Breast epithelium (tissue), 4 donors: ENCODE measurements at regions not wholly inside any gene's neighbourhood (a gene's known extent, or its start where the extent isn't known, plus 50 kb on each side); places are given as distances from the start of the nearest gene placed in this dataset.

Source experiments
- DNase-seq, 2 donors: peaks; one replicate each; pipeline ENCODE4 v3.0.0-alpha.2; 2019; ENCODE audit warnings: low spot score in 2 of 2
- H3K27ac ChIP-seq, 2 donors: fragments of 200-600 bp; sonication (generic) in 1 of 2; one replicate each; pipeline ENCODE4 v1.5.1; 2016 to 2019; ENCODE audit warnings: mild to moderate bottlenecking in 1 of 2
- H3K27me3 ChIP-seq, 2 donors: fragments of 200-600 bp; sonication (generic) in 1 of 2; one replicate each; pipeline versions ENCODE4 v1.5.1 to v1.6.0; 2017 to 2019; ENCODE audit warnings: control low read depth in 1 of 2, mild to moderate bottlenecking in 1 of 2
- H3K36me3 ChIP-seq: fragments of 200-600 bp; one replicate; pipeline ENCODE4 v1.5.1; 2019
- H3K4me1 ChIP-seq, 2 donors: fragments of 200-600 bp; sonication (generic); one replicate each; pipeline ENCODE4 v1.5.1; 2016 to 2019; ENCODE audit warnings: control low read depth in 1 of 2
- H3K4me3 ChIP-seq, 3 donors: fragments of 200-600 bp; sonication (generic); 1 replicate in 2 of 3; 2 replicates in 1 of 3; pipeline ENCODE4 v1.5.1; 2016 to 2019; ENCODE audit warnings: mild to moderate bottlenecking in 3 of 3, moderate library complexity in 2 of 3
- H3K9me3 ChIP-seq, 2 donors: fragments of 200-600 bp; sonication (generic) in 1 of 2; one replicate each; pipeline ENCODE4 v1.5.1; 2016 to 2019; ENCODE audit warnings: control low read depth in 1 of 2
- CTCF ChIP-seq, 3 donors: fragments of 450-650 bp; IDR thresholded peaks; one replicate each; pipeline ENCODE4 v1.5.1; 2016 to 2017; ENCODE audit warnings: antibody characterized with exemption in 3 of 3, mild to moderate bottlenecking in 3 of 3, moderate library complexity in 3 of 3
- POLR2A ChIP-seq: fragments of 450-650 bp; IDR thresholded peaks from one replicate; pipeline ENCODE4 v1.6.1; 2016; ENCODE audit warnings: antibody characterized with exemption, mild to moderate bottlenecking, moderate library complexity
- POLR2AphosphoS5 ChIP-seq, 3 donors: sonication (generic); formaldehyde crosslinking; IDR thresholded peaks; one replicate each; pipeline ENCODE4 v1.6.1; 2017; ENCODE audit warnings: antibody characterized with exemption in 3 of 3
- intact Hi-C: fragments of 100-400 bp; cut with DNase I; formaldehyde crosslinking; loops from one replicate; pipeline ENCODE4 v1.15.1; 2023; ENCODE audit warnings: low total_unique reads

GRCh38 chr17:33628500-33629346 is 335.6 kb upstream of the ASIC2 start:
- no peak for DNase-seq
- H3K27ac ChIP-seq, result no peak overlapping the region
- H3K27me3 ChIP-seq, result peaks cover 0 to 7% of the 10 kb centered on the region in 2 donors
- H3K4me3 ChIP-seq, result no peak overlapping the region
- no peaks in the 10 kb centered on the region for H3K4me1 ChIP-seq
- TF ChIP-seq POLR2AphosphoS5 (IDR thresholded peaks at IDR 0.05) (no peak), CTCF (IDR thresholded peaks at IDR 0.05) (no peak), POLR2A (no peak)
- no peaks in the 10 kb centered on the region for H3K9me3 ChIP-seq
- no peaks in the 10 kb centered on the region for H3K36me3 ChIP-seq
- intact Hi-C loops, result no loop called here

- no peaks in the 10 kb centered on the region for H3K36me3 ChIP-seq
- H3K27me3 ChIP-seq, result peaks cover 0 to 7% of the 10 kb centered on the region in 2 donors
- no peaks in the 10 kb centered on the region for H3K9me3 ChIP-seq
- intact Hi-C loops, result no loop called here
- no peak for DNase-seq
- TF ChIP-seq POLR2A (no peak), CTCF (IDR thresholded peaks at IDR 0.05) (no peak), POLR2AphosphoS5 (IDR thresholded peaks at IDR 0.05) (no peak)
- H3K4me1 ChIP-seq, result no peaks in the 10 kb centered on the region
- no peak overlapping the region for H3K4me3 ChIP-seq
- no peak overlapping the region for H3K27ac ChIP-seq
These were observed 340.4 kb upstream of the ASIC2 start for GRCh38 chr17:33633446-33633845.

- Histone ChIP-seq H3K4me3 (no peak overlapping the region), H3K36me3 (no peaks in the 10 kb centered on the region), H3K27ac (no peak overlapping the region), H3K27me3 (peaks cover 0 to 7% of the 10 kb centered on the region in 2 donors), H3K4me1 (no peaks in the 10 kb centered on the region), H3K9me3 (no peaks in the 10 kb centered on the region)
- intact Hi-C loops, result no loop called here
- TF ChIP-seq CTCF (IDR thresholded peaks at IDR 0.05) (no peak), POLR2A (no peak), POLR2AphosphoS5 (IDR thresholded peaks at IDR 0.05) (no peak)
- DNase-seq, result no peak
These were observed 344.4 kb upstream of the ASIC2 start for GRCh38 chr17:33637534-33637933.

GRCh38 chr17:33639103-33639880 is 346.2 kb upstream of the ASIC2 start:
- Histone ChIP-seq H3K27ac (peak overlapping the region; percentile 63 to 72), H3K9me3 (no peaks in the 10 kb centered on the region), H3K4me1 (no peaks in the 10 kb centered on the region), H3K27me3 (no peaks in the 10 kb centered on the region), H3K4me3 (no peak overlapping the region), H3K36me3 (no peaks in the 10 kb centered on the region)
- no peak for DNase-seq
- TF ChIP-seq POLR2AphosphoS5 (IDR thresholded peaks at IDR 0.05) (no peak), CTCF (IDR thresholded peaks at IDR 0.05) (no peak), POLR2A (no peak)
- intact Hi-C loops, result no loop called here

- Histone ChIP-seq H3K4me1 (no peaks in the 10 kb centered on the region), H3K9me3 (no peaks in the 10 kb centered on the region), H3K36me3 (no peaks in the 10 kb centered on the region), H3K4me3 (peak overlapping the region in 1 of 3 donors; percentile 11), H3K27ac (peak overlapping the region; percentile 30 to 58), H3K27me3 (no peaks in the 10 kb centered on the region)
- intact Hi-C loops, result no loop called here
- TF ChIP-seq POLR2AphosphoS5 (IDR thresholded peaks at IDR 0.05) (no peak), POLR2A (no peak), CTCF (IDR thresholded peaks at IDR 0.05) (no peak)
- no peak for DNase-seq
These were observed 347.5 kb upstream of the ASIC2 start for GRCh38 chr17:33640629-33641028.
